ENCODE measurements at regions not wholly inside any gene's neighbourhood (a gene's known extent, or its start where the extent isn't known, plus 50 kb on each side); places are given as distances from the start of the nearest gene placed in this dataset.

- TF ChIP-seq CTCF (IDR thresholded peaks at IDR 0.05) (no peak), POLR2A (IDR thresholded peaks at IDR 0.05) (no peak), POLR2AphosphoS5 (IDR thresholded peaks at IDR 0.05) (no peak), EP300 (IDR thresholded peaks at IDR 0.05) (no peak)
These were observed 546.5 kb downstream of the ZNF608 start for GRCh38 chr5:124199893-124200292.
